HG02943 (cell line): ENCODE measurements at regions not wholly inside any gene's neighbourhood (a gene's known extent, or its start where the extent isn't known, plus 50 kb on each side); places are given as distances from the start of the nearest gene placed in this dataset.

Source experiments
- ATAC-seq: cut with Tn5 transposase; IDR thresholded peaks from one replicate; pipeline ENCODE4 v1.9.1; 2021; ENCODE audit warnings: mild to moderate bottlenecking, low read depth, moderate library complexity; ENCODE audit not compliant: unreplicated experiment

DNA sequence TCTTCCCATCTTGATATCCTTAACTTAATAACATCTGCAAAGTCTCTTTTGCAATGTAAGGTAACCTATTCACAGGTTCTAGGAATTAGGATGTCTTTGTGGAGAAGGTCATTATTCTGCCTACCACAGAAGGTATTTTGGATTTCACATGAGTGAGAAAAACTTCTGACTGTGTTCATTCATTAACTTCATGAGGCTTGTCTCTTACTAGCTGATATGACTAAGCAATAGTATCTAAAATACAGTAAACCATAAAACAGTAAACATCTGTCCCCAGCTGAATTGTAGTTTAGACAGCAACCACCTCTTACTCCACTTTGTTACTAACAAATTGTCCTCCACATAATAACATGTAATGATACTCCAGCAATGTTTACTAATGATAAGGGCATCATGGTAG is 198.1 kb downstream of the SEC23A start:
- no peak for ATAC-seq

DNA sequence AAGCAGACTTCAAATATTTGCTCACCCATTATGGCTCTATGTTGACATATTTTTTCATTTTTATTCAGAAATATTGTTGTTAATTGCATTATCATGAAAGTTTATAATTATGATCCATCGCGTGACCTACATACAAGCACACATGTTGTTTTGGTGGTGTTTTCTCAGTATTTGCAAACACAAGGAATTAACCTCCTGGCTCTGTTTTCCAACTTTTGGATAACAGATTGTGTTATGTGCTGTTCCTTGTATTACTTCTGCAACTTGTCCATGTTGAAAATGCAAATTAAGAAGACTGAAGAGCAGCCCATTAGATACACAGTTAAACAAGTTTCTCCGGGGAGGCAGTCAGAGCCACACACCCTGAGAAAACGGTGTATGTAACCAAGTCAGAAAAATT is 201.2 kb downstream of the SEC23A start:
- no peak for ATAC-seq

DNA sequence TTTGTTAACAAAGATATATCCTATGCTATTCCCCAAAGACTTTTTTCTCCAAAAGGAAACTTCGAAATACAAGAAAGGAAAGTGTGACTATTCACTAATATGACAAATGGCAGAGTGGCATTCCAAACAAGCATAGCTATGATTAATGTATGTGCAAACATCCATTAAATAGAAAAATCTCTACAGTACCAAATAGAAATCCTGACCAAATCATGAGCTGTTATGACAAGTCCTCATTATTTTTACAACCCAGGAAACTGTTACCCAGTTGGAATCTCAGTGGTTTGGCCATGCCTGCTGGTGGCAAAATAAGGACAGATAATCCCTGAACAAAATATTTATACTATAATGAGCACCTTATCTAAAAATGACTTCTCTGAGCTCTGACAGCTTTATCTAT is 202.1 kb downstream of the SEC23A start:
- ATAC-seq, result no peak

DNA sequence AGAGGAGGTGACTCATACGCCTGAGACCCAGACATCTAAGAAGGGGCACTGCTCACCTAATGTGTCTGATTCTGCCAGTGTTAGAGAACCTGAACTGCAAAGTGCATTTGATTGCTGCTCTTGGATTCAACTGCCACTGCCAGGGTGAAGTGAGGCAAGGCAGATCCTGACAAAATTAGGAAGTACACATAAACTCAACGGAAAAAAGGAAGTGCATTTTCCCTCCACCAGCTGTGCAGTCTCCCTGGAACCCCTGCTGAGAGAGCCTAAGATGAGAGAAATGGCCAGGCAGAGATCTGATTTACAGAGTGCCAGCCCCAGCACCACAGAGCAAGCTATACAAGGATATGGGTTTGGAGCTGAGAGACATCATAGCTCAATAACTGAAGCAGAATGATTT is 215.3 kb downstream of the SEC23A start:
- ATAC-seq, result no peak

DNA sequence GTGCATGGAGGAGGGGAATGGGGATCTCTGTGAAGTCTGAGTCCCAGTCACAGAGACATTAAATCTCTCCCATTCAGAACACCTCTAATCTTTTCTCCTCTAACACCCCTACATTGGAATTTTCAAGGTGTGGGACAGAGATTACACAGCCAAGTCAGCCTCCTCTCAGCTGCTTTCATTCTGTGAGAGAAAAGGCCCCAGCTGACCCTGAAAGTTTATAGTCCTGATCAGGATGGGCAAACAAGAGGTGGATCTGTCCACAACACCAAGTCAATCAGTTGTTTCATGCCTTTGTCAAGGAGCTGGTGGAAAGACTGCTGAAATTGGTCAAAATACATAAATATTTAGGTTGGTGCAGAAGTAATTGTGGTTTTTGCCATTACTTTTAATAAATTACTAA is 218.9 kb downstream of the SEC23A start:
- ATAC-seq, result no peak

- ATAC-seq, result no peak
Observed at GRCh38 chr14:38883127-38883526, 219.9 kb downstream of the SEC23A start.

- no peak for ATAC-seq
Observed at GRCh38 chr14:38882533-38882932, 220.5 kb downstream of the SEC23A start.

- no peak for ATAC-seq
Observed at GRCh38 chr14:38880643-38881524, 222.2 kb downstream of the SEC23A start.

GRCh38 chr14:38877744-38878388 is 225.2 kb downstream of the SEC23A start:
- no peak for ATAC-seq

DNA sequence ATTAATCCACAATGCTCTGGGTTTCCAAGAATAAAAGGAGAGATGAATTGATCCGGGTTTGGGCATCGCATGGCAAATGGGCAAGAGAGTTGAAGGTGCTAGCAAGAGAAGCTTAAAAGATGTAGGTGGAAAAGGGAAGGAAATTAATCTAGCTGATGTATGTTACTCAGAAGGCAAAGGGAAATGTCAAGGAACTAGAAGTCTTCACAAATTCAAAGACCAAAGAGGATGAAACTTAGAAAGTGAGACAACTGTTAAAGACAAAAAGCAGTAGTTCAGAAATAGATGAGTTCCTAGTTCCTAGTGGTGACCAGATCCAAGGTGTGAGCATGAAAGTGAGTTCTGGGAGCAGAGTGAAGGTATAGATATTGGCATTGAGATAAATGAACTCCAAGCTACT is 228.3 kb downstream of the SEC23A start:
- ATAC-seq, result no peak

- ATAC-seq, result no peak
Observed at GRCh38 chr14:38873941-38874612, 229.0 kb downstream of the SEC23A start.

DNA sequence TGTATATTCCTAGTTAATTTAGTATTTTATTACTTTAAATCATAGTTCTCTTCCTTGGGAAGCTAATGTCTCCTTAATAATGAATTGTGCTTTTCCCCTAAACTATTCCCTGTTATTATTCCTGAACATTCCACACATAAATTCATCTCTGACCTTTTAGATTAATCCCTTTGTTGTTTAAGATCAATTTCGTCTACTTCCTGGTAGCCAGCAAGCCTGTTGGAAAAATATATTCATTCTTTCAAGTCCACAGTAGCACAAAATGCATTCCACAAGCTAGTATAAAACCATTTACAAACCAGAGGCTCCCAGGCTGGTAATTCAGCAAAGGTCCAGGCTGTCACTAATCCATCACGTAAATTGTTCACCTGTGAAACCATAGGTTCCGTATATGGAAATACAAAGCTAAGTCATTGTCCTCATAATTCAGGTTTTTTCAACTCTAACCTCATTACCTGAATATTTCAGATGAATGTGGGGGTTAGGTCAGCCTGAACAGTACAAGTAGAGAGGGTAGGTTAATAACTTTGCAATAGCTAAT is 232.7 kb downstream of the SEC23A start:
- ATAC-seq, result no peak

DNA sequence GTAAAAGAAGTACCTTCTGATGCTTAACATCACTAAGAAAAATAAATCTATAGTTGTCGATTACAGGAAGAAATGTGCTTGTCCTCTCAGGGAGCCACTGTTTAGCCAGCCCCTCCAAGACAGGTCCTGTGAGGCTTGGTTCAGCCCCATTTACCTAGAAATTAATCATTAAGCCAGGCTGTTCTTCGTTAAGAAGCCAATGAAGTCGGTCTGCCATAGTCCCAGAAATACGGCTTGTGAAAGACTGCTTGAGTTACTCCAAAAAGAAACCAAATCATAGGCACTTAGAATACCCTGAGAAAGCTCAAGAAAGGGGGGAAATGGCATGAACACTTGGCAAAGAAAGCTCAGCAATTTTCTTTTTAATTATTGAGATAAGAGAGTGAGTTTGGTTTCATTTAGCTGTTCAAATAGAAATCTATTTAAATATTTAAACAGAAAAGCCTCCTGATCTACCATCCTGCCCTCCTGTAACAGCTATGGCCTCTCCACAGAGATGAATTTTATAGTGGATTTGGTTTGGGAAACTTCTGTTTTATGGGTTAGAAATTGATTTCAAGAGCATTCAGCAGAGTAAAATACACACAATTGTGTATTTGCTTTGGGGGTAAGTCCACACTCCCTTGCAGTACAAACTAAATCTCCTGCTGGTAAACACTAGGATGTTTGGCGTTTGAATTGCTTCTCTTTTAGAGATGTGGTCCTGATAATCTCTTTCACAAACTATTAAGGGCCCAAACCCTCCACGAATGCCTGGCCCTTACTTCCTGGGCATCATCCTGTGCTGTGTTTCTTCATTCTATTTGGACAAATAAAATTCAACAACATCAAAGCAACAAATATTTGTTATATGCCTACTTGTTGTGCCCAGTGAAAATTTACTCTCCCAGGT is 234.4 kb downstream of the SEC23A start:
- no peak for ATAC-seq

- peak; percentile 92 for ATAC-seq
Observed at GRCh38 chr14:38867561-38868150, 235.4 kb downstream of the SEC23A start.

DNA sequence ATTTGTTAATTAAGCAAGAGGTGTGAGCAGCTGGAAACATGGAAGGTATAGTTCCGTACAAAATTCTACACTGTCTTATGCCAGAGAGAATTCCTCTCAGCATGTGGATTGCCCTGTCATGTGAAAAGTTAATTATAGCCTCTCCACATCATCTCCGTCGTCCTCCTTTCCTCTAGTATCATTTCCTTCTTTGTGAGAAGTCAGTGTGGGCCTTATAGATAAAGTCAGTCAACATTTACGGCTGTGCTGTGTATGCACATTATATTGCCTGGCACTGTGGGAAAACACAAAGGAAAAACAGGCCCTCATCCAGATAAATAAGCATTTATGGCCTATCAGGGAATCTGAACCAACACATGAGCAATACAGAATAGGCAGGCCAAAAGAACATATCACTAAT is 236.6 kb downstream of the SEC23A start:
- no peak for ATAC-seq

DNA sequence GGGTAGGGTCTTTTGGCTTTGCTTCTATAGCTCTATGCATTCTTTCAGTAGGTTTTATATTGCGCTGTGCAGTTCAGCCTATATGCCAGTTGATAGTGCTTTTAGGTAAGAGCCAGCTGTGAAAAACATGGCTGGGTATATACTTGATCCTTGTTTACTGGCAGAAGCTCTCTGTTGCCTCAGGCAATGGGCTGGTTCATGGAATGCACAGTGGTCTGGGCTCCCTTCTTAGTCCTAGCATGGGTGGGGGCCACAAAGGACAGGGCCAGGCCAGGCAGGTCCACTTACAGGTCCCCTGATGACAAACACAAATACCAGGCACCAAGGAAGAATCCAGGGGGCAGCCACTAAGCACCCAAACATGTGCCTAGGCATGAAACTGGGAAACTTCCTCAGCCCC is 240.7 kb downstream of the SEC23A start:
- ATAC-seq, result no peak

DNA sequence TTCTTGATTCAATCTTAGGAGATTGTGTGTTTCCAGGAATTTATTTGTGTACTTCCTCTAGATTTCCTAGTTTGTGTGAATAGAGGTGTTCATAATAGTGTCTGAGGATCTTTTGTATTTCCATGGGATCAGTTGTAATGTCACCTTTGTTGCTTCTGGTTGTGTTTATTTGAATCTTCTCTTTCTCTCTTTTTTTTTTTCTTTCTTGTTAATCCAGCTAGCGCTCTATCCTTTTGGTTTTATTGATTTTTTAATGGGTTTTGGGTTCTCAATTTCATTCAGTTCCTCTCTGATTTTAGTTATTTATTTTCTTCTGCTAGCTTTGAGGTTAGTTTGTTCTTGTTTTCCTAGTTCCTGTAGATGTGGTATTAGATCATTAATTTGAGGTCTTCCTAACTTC is 242.5 kb downstream of the SEC23A start:
- no peak for ATAC-seq

DNA sequence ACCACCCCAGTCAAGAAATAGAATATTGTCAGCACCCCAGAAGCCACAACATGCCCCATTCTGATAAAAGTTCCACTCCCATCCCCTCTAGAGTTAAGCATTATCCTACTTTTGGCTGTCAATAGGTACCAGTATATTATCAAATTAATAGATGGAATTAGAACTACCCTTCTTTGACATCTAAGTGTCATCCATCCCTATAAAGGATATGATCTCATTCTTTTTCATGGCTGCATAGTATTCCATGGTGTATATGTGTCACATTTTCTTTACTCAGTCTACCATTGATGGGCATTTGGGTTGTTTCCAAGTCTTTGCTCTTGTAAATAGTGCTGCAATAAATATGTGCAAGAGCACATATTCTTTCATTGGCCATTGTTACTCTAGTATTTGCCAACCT is 246.2 kb downstream of the SEC23A start:
- no peak for ATAC-seq

- ATAC-seq, result no peak
Observed at GRCh38 chr14:38855513-38855912, 247.5 kb downstream of the SEC23A start.

DNA sequence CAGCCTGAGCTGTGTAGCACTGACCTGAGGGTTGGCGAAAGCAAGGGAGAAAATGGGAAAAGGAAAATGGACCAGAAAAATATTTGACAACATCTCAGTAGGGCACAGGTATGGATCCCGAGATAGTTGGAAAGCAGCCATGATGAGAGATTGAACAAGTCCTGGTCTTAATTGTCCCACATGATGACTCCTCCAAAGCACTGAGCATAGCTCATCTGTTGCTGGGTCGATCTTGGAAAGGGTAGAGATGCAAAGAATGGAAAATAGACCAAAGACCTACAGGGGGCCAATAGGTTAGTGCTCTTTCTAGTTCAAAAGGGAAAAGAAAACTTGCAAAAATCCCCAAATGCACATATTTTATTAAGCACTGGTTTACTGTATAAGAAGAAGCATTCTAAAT is 251.9 kb downstream of the SEC23A start:
- no peak for ATAC-seq
